ENCODE measurements at regions not wholly inside any gene's neighbourhood (a gene's known extent, or its start where the extent isn't known, plus 50 kb on each side); places are given as distances from the start of the nearest gene placed in this dataset.
A peak's percentile ranks its signal among the peaks of the same experiment; 100 is the strongest.

DNA sequence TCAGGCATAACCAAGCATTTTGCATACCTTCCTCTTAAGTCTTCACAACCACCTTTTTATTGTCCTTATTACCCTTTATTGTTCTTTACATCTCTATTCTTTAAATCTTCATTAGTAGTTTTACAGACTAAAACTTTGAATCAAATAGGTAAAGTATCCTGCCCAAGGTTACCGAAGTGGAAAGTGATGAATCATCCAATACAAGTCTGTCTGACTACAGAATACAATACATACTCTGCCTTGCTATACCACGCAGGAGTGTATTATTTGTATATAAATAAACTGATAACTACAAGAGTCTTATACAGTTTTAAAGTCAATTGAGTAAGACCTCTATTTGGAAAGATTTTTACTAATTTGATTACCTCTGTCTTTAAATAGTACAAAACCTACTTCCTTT, 196.0 kb downstream of the ZEB2 start:
- 79 to 86% methylated on average over 2 of the region's 2 CpGs for WGBS, 2 donors
- DNase-seq (no peak), ATAC-seq (ENCODE audit: low FRiP score in 2 of 2) (no peak)
- TF ChIP-seq, protein P1, sequence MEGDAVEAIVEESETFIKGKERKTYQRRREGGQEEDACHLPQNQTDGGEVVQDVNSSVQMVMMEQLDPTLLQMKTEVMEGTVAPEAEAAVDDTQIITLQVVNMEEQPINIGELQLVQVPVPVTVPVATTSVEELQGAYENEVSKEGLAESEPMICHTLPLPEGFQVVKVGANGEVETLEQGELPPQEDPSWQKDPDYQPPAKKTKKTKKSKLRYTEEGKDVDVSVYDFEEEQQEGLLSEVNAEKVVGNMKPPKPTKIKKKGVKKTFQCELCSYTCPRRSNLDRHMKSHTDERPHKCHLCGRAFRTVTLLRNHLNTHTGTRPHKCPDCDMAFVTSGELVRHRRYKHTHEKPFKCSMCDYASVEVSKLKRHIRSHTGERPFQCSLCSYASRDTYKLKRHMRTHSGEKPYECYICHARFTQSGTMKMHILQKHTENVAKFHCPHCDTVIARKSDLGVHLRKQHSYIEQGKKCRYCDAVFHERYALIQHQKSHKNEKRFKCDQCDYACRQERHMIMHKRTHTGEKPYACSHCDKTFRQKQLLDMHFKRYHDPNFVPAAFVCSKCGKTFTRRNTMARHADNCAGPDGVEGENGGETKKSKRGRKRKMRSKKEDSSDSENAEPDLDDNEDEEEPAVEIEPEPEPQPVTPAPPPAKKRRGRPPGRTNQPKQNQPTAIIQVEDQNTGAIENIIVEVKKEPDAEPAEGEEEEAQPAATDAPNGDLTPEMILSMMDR (IDR thresholded peaks at IDR 0.05): no peak
- no peak for TF ChIP-seq POLR2A (IDR thresholded peaks at IDR 0.05)
- TF ChIP-seq POLR2AphosphoS5 (IDR thresholded peaks at IDR 0.05): no peak
- TF ChIP-seq EP300 (IDR thresholded peaks at IDR 0.05): no peak
- Histone ChIP-seq H3K27ac (no peak overlapping the region), H3K4me3 (no peak overlapping the region), H3K36me3 (no peaks in the 10 kb centered on the region), H3K4me1 (peaks cover 3 to 8% (median 6%) of the 10 kb centered on the region in 4 donors), H3K9me3 (no peaks in the 10 kb centered on the region), H3K27me3 (no peaks in the 10 kb centered on the region)

DNA sequence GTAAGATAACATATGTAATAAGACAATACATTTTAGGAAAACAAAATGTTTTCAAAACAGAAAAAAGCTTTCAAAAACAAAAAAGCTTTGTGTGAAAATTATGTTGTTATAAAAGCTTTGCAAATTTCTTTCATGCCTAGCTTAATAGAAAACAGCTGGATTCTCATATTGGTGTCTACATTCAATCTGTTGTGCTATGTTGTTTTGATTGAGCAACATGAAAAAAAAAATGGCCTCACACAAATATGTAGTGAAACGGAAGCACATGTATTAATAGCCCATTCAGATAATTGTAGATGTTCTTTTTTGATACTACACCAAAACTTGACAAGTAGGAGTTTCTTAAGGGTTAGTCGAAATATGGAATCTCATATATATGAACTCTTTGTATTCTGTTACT, 197.5 kb downstream of the ZEB2 start:
- Histone ChIP-seq H3K9me3 (no peaks in the 10 kb centered on the region), H3K27ac (no peak overlapping the region), H3K4me3 (no peak overlapping the region), H3K27me3 (no peaks in the 10 kb centered on the region), H3K4me1 (peaks cover 3 to 8% (median 6%) of the 10 kb centered on the region in 4 donors), H3K36me3 (no peaks in the 10 kb centered on the region)
- 75 to 77% methylated on average over 2 of the region's 2 CpGs for WGBS, 2 donors
- TF ChIP-seq POLR2AphosphoS5 (IDR thresholded peaks at IDR 0.05) (no peak), POLR2A (IDR thresholded peaks at IDR 0.05) (no peak), EP300 (IDR thresholded peaks at IDR 0.05) (no peak)
- TF ChIP-seq, protein P1 (IDR thresholded peaks at IDR 0.05): no peak
- ATAC-seq (ENCODE audit: low FRiP score in 2 of 2) (no peak), DNase-seq (no peak)

DNA sequence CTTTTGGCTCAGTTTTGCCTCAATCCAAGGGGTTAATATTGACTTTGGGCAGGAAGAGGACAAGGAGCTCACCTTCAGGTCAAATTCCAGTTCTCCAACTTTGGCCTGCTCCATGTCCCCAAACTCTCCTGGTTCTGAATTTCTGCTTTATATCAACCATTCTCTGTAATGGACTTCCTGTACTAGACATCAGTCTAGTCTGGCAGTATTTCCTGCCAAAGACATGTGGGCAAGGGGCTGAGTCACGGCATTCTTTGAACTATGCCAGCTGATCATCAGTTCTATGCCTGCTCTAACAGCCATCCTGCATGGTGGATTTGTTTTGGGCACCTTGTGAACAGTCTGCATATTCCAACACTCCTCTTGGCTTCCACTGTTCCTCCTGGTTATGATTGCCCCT, 199.4 kb downstream of the ZEB2 start:
- no peak overlapping the region for H3K27ac ChIP-seq
- TF ChIP-seq POLR2AphosphoS5 (IDR thresholded peaks at IDR 0.05): no peak
- TF ChIP-seq POLR2A (IDR thresholded peaks at IDR 0.05): no peak
- TF ChIP-seq EP300 (IDR thresholded peaks at IDR 0.05): no peak
- TF ChIP-seq, protein P1 (IDR thresholded peaks at IDR 0.05): no peak
- peak in 1 of 2 donors; percentile 31 for DNase-seq
- H3K9me3 ChIP-seq: no peaks in the 10 kb centered on the region
- 50% methylated on average over 1 of the region's 1 CpG for WGBS, 2 donors
- no peaks in the 10 kb centered on the region for H3K27me3 ChIP-seq
- H3K4me3 ChIP-seq: no peak overlapping the region
- peak in 1 of 2 donors; percentile 43 for ATAC-seq (ENCODE audit: low FRiP score in 2 of 2)
- peaks cover 3 to 8% (median 6%) of the 10 kb centered on the region in 4 donors for H3K4me1 ChIP-seq
- no peaks in the 10 kb centered on the region for H3K36me3 ChIP-seq

DNA sequence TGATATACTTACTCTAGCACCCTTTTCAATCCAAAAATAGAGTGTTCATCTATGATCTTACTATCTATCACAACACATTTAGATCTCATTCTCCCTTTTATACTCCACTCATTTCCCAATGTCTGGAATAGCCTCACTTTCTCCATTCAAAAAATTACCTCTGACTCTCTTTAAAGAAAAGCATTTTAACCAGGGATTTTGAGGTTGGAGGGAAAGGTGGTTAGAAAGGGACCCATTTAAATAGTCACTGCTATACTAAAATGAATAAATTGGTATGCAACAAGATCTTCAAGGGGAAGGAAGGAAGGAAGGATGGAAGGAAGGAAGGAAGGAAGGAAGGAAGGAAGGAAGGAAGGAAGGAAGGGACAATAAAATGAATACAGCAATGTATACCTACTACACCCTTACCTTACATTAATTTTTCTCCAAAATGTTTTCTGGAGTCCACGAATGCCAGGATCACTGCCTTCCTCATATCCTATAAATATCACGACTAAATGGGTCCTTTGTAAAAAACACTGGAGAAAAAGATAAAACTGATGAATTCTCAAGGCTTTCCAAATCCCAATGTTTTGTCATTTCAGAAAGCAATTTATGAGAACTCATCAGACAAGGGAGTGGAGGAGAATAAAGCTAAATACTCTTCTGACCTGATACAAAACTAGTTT, 202.7 kb downstream of the ZEB2 start:
- ATAC-seq (ENCODE audit: low FRiP score in 2 of 2): no peak

More for the DNA sequence above, 202.7 kb downstream of the ZEB2 start:
- no peaks in the 10 kb centered on the region for H3K36me3 ChIP-seq
- peaks cover 3 to 8% (median 6%) of the 10 kb centered on the region in 4 donors for H3K4me1 ChIP-seq
- no peaks in the 10 kb centered on the region for H3K27me3 ChIP-seq
- peaks cover 0 to 8% (median 0%) of the 10 kb centered on the region in 4 donors for H3K9me3 ChIP-seq
- TF ChIP-seq, protein P1 (IDR thresholded peaks at IDR 0.05): no peak
- TF ChIP-seq EP300 (IDR thresholded peaks at IDR 0.05): no peak
- TF ChIP-seq POLR2AphosphoS5 (IDR thresholded peaks at IDR 0.05): no peak
- no peak for TF ChIP-seq POLR2A (IDR thresholded peaks at IDR 0.05)
- no peak overlapping the region for H3K4me3 ChIP-seq
- H3K27ac ChIP-seq: no peak overlapping the region
- WGBS, 2 donors: 96% methylated on average over 2 of the region's 2 CpGs
- no peak for DNase-seq

All from upper lobe of left lung (tissue), 6 donors.